ENCODE measurements at regions not wholly inside any gene's neighbourhood (a gene's known extent, or its start where the extent isn't known, plus 50 kb on each side); places are given as distances from the start of the nearest gene placed in this dataset.

- Histone ChIP-seq H3K27me3 (no peaks in the 10 kb centered on the region), H3K36me3 (no peaks in the 10 kb centered on the region), H3K4me3 (ENCODE audit: low read depth, low read length) (no peak overlapping the region), H3K9me3 (no peaks in the 10 kb centered on the region), H3K4me1 (no peaks in the 10 kb centered on the region)
- no peak for DNase-seq
- TF ChIP-seq CTCF (IDR thresholded peaks at IDR 0.05; ENCODE audit: low read depth, low read length), result no peak
These were observed 784.5 kb upstream of the IGFBP3 start for GRCh38 chr7:46705386-46706255.

GRCh38 chr7:46696741-46697140 is 775.7 kb upstream of the IGFBP3 start:
- H3K27me3 ChIP-seq, result no peaks in the 10 kb centered on the region
- no peaks in the 10 kb centered on the region for H3K4me1 ChIP-seq
- no peak for TF ChIP-seq CTCF (IDR thresholded peaks at IDR 0.05; ENCODE audit: low read depth, low read length)
- H3K9me3 ChIP-seq, result no peaks in the 10 kb centered on the region
- no peak for DNase-seq
- no peaks in the 10 kb centered on the region for H3K36me3 ChIP-seq
- no peak overlapping the region for H3K4me3 ChIP-seq (ENCODE audit: low read depth, low read length)

- Histone ChIP-seq H3K36me3 (no peaks in the 10 kb centered on the region), H3K27me3 (no peaks in the 10 kb centered on the region), H3K9me3 (no peaks in the 10 kb centered on the region), H3K4me1 (no peaks in the 10 kb centered on the region), H3K4me3 (ENCODE audit: low read depth, low read length) (no peak overlapping the region)
- peak; percentile 15; the same call in 1 of the 2 replicates for TF ChIP-seq CTCF (IDR thresholded peaks at IDR 0.05; ENCODE audit: low read depth, low read length)
- no peak for DNase-seq
These were observed 774.1 kb upstream of the IGFBP3 start for GRCh38 chr7:46695051-46695708.

- no peak for DNase-seq
- TF ChIP-seq CTCF (IDR thresholded peaks at IDR 0.05; ENCODE audit: low read depth, low read length), result no peak
- no peak overlapping the region for H3K4me3 ChIP-seq (ENCODE audit: low read depth, low read length)
- H3K4me1 ChIP-seq, result no peaks in the 10 kb centered on the region
- H3K27me3 ChIP-seq, result no peaks in the 10 kb centered on the region
- H3K9me3 ChIP-seq, result no peaks in the 10 kb centered on the region
- no peaks in the 10 kb centered on the region for H3K36me3 ChIP-seq
These were observed 773.0 kb upstream of the IGFBP3 start for GRCh38 chr7:46694058-46694457.

GRCh38 chr7:46687203-46687602 is 766.1 kb upstream of the IGFBP3 start:
- H3K9me3 ChIP-seq, result no peaks in the 10 kb centered on the region
- no peaks in the 10 kb centered on the region for H3K27me3 ChIP-seq
- no peaks in the 10 kb centered on the region for H3K4me1 ChIP-seq
- DNase-seq, result no peak
- H3K36me3 ChIP-seq, result no peaks in the 10 kb centered on the region
- H3K4me3 ChIP-seq (ENCODE audit: low read depth, low read length), result no peak overlapping the region
- TF ChIP-seq CTCF (IDR thresholded peaks at IDR 0.05; ENCODE audit: low read depth, low read length), result no peak

- DNase-seq, result no peak
- no peaks in the 10 kb centered on the region for H3K36me3 ChIP-seq
- H3K27me3 ChIP-seq, result no peaks in the 10 kb centered on the region
- no peaks in the 10 kb centered on the region for H3K4me1 ChIP-seq
- H3K9me3 ChIP-seq, result no peaks in the 10 kb centered on the region
- peak; percentile 41 for TF ChIP-seq CTCF (IDR thresholded peaks at IDR 0.05; ENCODE audit: low read depth, low read length)
- no peak overlapping the region for H3K4me3 ChIP-seq (ENCODE audit: low read depth, low read length)
These were observed 764.0 kb upstream of the IGFBP3 start for GRCh38 chr7:46685051-46685450.

Measured in BE2C (cell line).